Sigmoid colon (tissue), 4 donors: ENCODE measurements at regions not wholly inside any gene's neighbourhood (a gene's known extent, or its start where the extent isn't known, plus 50 kb on each side); places are given as distances from the start of the nearest gene placed in this dataset.

ENCODE experiments used
- POLR2A ChIP-seq, 2 donors: fragments of 450-650 bp; IDR thresholded peaks; one replicate each; pipeline ENCODE4 v1.6.1; 2016; ENCODE audit warnings: antibody characterized with exemption in 2 of 2, mild to moderate bottlenecking in 2 of 2, moderate library complexity in 2 of 2
- POLR2AphosphoS5 ChIP-seq, 4 donors: sonication (generic); formaldehyde crosslinking; IDR thresholded peaks; one replicate each; pipeline ENCODE4 v1.6.1; 2017; ENCODE audit warnings: antibody characterized with exemption in 4 of 4

- TF ChIP-seq POLR2A (IDR thresholded peaks at IDR 0.05) (no peak), POLR2AphosphoS5 (IDR thresholded peaks at IDR 0.05) (no peak)
Observed at GRCh38 chr12:67909681-67910080, 79.6 kb upstream of the IFNG-AS1 start.
